Mucosa of descending colon (tissue), 3 donors: ENCODE measurements at regions not wholly inside any gene's neighbourhood (a gene's known extent, or its start where the extent isn't known, plus 50 kb on each side); places are given as distances from the start of the nearest gene placed in this dataset.

Experiments
- ATAC-seq: fragments of 200-7000 bp; cut with Tn5 transposase; one replicate; pipeline ENCODE4 v1.9.1; 2020; ENCODE audit warnings: mild to moderate bottlenecking, moderate library complexity
- DNase-seq, 3 donors: peaks; one replicate each; pipeline ENCODE4 v3.0.0-alpha.2; 2020
- H3K36me3 ChIP-seq: fragments of 200-600 bp; one replicate; pipeline ENCODE4 v1.8.0; 2021; ENCODE audit warnings: low read depth, mild to moderate bottlenecking
- H3K4me1 ChIP-seq: fragments of 200-600 bp; one replicate; pipeline ENCODE4 v1.8.0; 2021; ENCODE audit warnings: low read depth, mild to moderate bottlenecking
- H3K4me3 ChIP-seq: fragments of 200-600 bp; one replicate; pipeline ENCODE4 v1.8.0; 2021; ENCODE audit warnings: mild to moderate bottlenecking
- H3K9me3 ChIP-seq: fragments of 200-600 bp; one replicate; pipeline ENCODE4 v1.8.0; 2021; ENCODE audit warnings: mild to moderate bottlenecking
- CTCF ChIP-seq: fragments of 200-600 bp; IDR thresholded peaks from one replicate; pipeline ENCODE4 v1.8.0; 2022; ENCODE audit warnings: antibody characterized with exemption, mild to moderate bottlenecking
- intact Hi-C, 2 donors: fragments of 100-400 bp; cut with DNase I in 1 of 2; cut with micrococcal nuclease in 1 of 2; formaldehyde crosslinking; loops; one replicate each; pipeline versions ENCODE4 v1.11.0 to v1.11.1; 2022; cut with DNase I, micrococcal nuclease
- donor health status: DM: no; HTN: no; CAD: no; lungs with moderate emphysema.
- donor health status: DM: no; HTN: no; CAD: no.
- donor health status: DM: no; HTN: yes; CAD: no.

- H3K4me1 ChIP-seq: no peaks in the 10 kb centered on the region
- no peak for ATAC-seq
- no peak for DNase-seq
- no peak for TF ChIP-seq CTCF
- no peak overlapping the region for H3K4me3 ChIP-seq
- intact Hi-C loops: no loop called here
- H3K9me3 ChIP-seq: no peaks in the 10 kb centered on the region
- H3K36me3 ChIP-seq: no peaks in the 10 kb centered on the region
Observed at GRCh38 chr5:23274171-23274570, 233.2 kb upstream of the PRDM9 start.

- TF ChIP-seq CTCF: no peak
- no peaks in the 10 kb centered on the region for H3K36me3 ChIP-seq
- no peak overlapping the region for H3K4me3 ChIP-seq
- no peaks in the 10 kb centered on the region for H3K4me1 ChIP-seq
- intact Hi-C loops: no loop called here
- ATAC-seq: no peak
- no peak for DNase-seq
- H3K9me3 ChIP-seq: no peaks in the 10 kb centered on the region
Observed at GRCh38 chr5:23269981-23270380, 237.4 kb upstream of the PRDM9 start.

- Histone ChIP-seq H3K4me3 (no peak overlapping the region), H3K36me3 (no peaks in the 10 kb centered on the region), H3K4me1 (no peaks in the 10 kb centered on the region), H3K9me3 (no peaks in the 10 kb centered on the region)
- intact Hi-C loops: no loop called here
- ATAC-seq (no peak), DNase-seq (no peak)
- no peak for TF ChIP-seq CTCF
Observed at GRCh38 chr5:23268136-23268535, 239.3 kb upstream of the PRDM9 start.

- TF ChIP-seq CTCF: no peak
- Histone ChIP-seq H3K36me3 (no peaks in the 10 kb centered on the region), H3K9me3 (no peaks in the 10 kb centered on the region), H3K4me1 (no peaks in the 10 kb centered on the region), H3K4me3 (no peak overlapping the region)
- DNase-seq (no peak), ATAC-seq (no peak)
- intact Hi-C loops: no loop called here
Observed at GRCh38 chr5:23260621-23261020, 246.8 kb upstream of the PRDM9 start.

DNA sequence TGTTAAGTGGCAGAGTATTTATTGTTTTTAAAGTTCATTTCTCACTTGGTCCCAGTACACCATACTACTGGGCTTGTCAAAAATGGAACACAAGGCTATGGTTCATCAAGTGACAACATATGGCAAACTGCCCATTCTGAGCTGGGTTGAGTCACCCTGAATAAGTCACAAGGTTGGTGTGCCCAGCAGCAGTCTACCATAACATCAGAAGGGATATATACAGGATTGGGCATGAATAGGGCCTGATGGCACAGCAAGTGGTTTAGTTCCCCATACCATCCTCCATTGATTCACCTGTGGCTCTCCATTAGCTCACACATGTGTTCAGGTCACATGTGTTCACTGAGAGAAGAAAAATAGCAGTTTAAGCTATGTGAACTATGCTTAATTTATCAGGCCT, 249.8 kb upstream of the PRDM9 start:
- ATAC-seq (no peak), DNase-seq (no peak)

More for the DNA sequence above, 249.8 kb upstream of the PRDM9 start:
- intact Hi-C loops: no loop called here
- no peaks in the 10 kb centered on the region for H3K9me3 ChIP-seq
- no peak overlapping the region for H3K4me3 ChIP-seq
- no peaks in the 10 kb centered on the region for H3K36me3 ChIP-seq
- no peak for TF ChIP-seq CTCF
- H3K4me1 ChIP-seq: no peaks in the 10 kb centered on the region
